HG03135 (cell line): ENCODE measurements at regions not wholly inside any gene's neighbourhood (a gene's known extent, or its start where the extent isn't known, plus 50 kb on each side); places are given as distances from the start of the nearest gene placed in this dataset.
A peak's percentile ranks its signal among the peaks of the same experiment; 100 is the strongest.

Experiments
- ATAC-seq: cut with Tn5 transposase; IDR thresholded peaks from one replicate; pipeline ENCODE4 v1.9.1; 2021; ENCODE audit warnings: mild to moderate bottlenecking, moderate library complexity; ENCODE audit not compliant: unreplicated experiment

DNA sequence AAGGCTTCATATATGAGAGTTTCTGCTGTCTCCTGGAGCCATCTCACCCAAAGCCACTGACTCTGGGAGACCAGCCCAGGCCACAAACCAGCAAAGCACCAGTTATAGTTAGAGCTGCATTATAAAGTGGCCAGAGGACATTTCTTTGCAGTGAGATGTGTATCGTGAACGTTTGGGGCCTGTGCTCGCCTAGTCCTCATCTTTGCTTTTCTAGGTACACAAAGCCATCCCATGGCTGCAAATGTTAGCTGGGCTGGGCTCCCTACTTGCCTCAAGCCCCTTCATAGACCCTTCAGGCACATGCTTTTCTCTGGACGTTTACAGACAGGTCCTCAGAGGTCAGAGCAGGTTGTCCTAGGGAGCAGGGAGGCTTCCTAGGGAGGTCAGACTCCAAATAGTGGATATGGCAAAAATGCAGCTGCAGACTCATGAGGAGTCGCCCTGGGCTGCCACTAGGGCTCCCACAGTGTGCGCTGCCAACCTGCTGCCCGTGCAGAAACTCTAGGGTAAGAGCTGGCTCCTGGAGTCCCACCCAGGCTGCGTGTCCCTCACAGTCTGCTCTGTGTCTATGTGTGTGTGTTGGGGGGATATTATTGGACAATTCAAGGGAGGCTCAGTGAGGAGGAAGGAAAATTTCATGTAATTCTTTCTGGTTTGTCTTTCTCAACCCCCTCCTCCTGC lies 141.0 kb downstream of the RPIA start:
- ATAC-seq: peak; percentile 42

DNA sequence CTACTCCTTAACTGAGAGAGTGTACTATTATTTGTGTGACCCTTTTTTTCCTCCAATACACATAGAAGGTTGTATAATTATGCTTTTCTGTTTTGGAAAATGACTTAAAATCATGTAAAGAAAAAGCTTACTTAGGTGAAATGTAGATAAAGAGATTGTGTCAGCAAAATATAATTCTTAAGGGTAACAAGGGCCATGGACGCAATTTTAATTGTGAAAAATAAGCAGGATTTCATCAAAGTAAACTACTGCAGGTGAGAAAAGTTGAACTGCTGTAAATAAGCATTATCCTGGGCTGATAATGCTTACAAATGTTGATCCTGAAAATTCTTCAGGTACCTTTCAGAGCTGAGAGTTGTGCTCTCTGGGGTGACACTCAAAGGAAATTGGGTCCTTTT lies 141.5 kb downstream of the RPIA start:
- ATAC-seq: no peak

DNA sequence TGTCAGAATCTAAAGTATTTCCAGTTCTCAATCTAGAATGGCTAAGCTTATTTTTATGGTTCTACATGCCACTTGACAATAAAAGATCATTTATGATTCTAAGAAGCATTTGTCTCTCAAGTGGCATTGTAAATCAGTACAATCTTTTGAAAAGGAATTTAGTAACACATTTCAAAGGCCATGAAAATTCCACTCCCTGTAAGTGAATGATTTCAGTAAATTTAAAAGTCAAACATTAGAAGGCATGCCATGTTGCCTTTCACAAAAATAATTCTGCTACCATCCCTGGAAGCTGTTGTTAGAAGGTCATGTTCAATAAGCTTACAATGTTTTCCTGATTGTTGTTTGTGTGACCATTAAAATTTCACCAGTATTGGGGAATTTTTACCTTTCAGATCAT lies 142.9 kb downstream of the RPIA start:
- ATAC-seq: no peak

DNA sequence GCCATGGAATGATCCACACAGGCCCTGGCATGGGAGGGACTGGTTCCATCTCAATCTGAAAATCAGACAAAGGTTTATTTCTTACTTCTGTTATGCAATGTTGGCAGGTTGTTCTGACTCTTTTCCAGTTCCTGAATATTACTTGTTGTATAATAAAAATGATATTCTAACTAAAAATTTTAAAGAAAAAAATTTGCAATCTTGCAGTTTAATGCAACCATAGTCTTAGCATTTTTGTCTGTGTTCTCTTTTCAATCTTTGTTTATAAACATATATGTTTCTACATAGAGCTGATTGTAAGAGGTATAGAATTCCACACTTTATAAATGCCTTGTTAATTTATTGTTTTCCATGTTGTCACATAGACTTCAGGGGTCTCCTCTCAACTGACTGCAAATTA lies 143.4 kb downstream of the RPIA start:
- no peak for ATAC-seq

DNA sequence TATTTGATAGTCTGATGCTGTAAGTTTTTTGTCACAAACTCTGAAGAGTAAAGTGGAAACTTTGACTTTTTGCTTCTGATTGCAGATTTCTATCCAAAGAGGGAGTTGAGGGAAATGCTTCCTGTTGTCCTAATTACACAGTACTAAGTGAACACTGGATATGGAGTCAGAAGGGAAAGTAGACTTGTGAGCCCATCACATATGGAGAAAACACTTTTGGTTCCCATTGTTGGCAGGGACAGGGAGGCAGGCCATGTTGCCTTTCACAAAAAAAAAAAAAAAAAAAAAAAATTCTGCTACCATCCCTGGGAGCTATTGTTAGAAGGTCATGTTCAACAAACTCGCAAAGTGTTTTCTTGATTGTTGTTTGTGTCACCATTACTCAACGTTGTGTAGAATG lies 144.3 kb downstream of the RPIA start:
- no peak for ATAC-seq

DNA sequence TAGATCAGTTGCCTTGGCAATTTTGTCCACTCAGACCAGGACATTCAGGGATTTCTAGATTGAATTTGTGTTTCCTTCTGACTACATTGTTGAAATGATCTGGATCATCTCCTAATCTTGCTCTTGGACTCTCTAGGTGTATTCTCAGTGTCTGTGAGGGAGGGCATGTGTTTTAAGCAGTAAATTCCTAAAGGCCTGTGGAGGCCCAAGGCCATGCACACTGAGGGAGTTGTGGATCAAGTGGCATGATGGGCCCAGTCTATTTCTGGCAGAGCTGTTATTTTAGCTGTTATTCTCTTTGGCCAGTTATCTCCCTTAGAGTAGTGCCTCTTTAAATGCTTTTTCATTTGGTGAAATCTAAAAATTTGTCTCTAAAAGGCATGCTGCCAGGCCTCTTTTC lies 144.9 kb downstream of the RPIA start:
- ATAC-seq: no peak

DNA sequence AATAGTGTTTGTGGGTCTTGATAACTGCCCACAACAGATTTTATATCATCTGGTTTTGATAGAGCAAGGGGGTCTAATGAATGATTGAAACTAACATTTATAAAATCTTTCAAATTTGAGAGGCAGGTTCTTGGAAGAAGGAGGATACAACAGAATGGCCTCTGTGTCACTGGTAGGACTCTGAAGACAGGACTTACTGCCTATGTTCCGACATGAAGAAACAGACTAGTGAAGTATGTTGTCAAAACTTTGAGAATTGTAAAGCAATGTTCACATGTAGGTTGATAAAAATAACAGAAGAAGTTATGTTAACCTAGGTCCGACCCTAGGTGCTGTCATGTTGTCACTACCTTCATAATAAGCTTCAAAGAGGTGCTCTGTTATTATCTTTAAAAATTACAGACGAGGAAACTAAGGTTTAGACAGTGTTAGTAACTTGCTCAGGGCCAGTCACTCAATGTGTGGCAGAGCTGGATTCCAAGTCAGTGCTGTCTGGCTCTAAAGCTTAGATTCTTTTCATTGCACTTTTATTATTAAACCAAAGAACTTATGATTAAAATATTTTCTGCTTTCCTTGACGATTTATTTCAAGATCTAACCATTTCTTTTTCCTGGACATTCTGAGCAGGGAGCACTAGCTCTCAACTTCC lies 146.2 kb downstream of the RPIA start:
- no peak for ATAC-seq

DNA sequence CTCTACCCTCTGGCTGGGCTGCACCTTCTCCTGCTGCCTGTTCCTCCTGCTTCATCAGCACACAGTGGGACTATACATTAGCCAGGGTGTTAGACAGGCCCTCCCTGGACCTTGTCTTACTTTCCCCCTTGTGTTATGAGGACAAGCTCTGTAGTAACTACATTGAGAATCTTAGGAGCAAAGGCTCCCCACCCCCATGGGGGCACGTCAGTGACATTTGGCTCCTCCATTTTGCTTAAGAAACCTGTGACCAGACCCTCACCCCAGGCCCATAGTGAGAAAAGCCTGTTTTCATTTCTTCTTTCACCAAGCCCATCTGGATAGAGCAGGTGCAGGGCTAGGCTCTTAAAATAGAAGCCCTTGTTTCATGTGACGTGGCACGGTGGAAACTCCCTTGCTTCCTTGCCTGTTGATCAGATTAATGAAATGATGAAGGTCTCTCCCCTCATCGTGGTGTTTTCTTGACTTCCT lies 146.7 kb downstream of the RPIA start:
- peak; percentile 80 for ATAC-seq

DNA sequence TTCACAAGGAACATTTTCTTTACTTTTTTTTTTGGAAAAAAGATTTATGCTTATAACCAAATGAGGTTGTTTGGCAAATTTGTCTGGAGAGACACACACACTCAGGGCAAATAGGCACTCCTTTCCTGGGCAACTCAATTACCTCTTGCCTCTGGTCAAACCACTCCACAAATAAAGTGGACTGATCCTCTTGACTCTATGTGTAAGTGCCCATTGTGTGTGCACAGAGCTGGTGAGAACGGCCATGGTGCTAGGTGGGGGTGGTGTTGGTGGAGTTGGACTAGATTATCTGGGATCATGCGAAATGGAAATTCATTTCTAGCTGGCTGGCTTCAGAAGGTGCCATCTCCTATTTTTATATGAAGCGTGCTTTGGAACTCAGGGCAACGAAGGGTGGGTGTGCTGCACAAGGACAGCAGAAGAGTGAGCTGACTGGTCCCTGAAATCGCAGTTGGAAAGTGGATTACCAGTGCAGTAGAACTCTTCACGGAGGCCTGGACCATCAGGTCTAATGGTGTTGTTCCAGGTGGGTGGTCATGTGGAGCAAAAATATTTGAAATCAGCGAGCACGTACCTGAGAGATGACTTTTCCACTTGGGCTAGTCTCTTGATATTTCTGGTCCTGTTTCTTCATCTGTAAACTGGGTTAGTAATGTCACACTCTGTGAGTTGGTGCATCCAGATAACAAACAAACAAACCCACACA lies 149.9 kb downstream of the RPIA start:
- ATAC-seq: no peak

DNA sequence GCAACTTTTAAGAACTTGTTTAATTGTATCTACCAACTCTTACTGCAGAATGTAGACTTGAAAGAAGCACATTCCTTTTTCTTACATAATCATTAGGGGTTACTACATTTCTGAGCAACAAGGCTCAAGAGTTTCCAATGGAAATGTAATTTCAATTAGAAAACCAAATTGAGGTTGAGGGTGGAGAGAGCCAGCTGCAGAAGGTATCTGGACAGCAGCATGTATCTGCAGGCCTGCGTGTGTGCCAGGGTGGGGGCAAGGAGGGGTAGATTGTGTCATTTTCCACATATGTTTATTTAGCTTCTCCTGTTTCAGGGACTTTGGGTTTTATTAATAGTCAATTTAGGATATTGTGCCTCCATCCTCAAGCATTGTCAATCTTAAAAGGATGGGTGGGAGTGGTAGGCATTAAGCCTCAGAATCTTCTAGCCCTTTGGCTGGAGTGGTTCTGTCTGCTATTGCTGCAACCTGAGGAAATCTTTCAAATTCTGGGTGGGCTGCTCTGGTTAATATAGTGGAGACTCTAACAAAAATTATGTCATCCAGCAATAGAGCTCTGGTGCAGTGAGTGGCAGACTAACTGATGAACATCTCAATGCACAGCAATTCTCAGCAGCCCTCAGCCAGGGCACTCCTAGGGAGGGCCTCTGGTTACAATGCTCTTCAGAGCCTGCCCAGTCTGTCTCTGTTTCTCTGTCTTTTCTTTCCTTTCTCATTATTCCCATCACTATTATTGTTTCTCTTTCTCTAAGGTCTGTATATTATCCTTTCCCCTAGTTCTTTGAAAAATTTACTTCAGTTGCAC lies 151.4 kb downstream of the RPIA start:
- no peak for ATAC-seq

DNA sequence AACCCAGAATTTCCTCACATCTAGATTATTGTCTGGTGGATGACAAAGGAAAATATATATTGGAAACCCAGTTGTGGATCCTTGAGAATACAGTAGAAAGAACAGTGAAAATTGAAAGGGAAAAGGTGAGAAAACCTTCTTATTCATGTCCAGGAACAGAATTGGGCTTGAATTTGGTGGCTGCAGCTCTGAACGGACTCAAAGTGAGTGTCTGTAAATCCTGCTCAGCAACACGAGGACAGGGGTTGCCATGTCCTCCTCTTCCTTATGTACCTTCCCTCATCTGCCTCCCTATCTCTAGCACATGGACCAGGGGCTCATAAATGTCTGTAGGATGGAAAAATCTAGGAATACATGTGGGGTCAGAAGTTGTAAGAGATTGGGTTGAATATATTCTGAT lies 152.2 kb downstream of the RPIA start:
- ATAC-seq: no peak

DNA sequence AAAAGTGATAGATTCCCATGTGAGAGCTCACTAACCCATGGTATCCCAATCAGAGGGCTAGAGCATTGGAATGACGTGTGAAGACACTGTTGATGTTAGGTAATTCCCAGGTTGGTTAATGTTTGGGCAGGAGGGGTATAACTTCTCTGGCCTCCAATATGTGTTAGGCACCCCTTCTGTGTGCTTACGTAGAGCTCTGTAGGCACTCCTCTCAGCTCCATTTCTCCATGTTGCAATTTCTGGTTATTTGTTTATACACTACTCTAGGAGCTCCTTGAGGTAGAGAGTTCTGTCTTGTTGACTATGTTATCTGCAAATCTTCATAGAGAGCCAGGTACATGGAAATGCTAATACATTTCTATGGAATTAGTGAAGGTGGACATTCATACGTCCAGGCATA lies 153.5 kb downstream of the RPIA start:
- ATAC-seq: no peak

DNA sequence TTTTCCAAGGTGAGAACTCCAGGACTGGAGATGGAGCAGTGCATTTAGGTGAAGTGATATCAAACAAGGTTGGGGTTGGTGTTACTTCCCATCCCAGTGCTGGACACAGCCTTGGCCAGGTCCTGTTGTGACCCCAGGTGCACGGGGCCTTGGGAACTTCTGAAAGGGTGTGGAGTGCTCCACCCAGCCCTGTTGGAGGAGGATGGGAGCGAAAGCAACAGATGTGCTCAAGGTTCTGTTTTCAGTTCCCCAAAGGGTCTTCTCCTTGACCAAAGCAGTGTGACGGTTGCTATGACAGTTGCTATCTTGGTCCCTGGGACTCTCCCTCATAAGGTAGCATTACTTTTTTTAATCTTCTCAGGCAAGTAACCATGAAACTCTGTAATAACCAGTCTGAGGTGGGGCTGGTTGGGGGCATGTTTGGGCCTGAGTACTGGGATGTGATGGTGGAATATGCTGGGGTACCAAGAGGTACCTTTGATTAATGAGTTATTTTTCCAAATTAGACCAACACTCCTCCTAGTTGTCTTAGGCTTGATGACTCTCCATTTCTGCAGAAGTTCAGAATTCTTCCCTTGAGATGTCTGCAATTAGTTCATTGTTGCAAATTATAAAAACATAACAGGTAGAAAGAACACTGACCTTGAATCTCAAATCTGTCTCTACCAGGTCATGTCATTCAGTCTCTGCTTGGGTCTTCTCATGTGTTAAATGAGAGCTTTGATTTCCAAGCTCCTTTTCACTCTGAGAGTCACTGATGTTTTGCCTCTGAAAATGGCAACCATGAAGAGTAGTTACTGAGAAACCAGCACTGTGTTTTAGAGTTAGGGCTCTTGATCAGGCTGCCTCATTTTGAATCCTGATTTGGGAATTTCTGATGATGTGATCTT lies 154.5 kb downstream of the RPIA start:
- ATAC-seq: peak; percentile 85

DNA sequence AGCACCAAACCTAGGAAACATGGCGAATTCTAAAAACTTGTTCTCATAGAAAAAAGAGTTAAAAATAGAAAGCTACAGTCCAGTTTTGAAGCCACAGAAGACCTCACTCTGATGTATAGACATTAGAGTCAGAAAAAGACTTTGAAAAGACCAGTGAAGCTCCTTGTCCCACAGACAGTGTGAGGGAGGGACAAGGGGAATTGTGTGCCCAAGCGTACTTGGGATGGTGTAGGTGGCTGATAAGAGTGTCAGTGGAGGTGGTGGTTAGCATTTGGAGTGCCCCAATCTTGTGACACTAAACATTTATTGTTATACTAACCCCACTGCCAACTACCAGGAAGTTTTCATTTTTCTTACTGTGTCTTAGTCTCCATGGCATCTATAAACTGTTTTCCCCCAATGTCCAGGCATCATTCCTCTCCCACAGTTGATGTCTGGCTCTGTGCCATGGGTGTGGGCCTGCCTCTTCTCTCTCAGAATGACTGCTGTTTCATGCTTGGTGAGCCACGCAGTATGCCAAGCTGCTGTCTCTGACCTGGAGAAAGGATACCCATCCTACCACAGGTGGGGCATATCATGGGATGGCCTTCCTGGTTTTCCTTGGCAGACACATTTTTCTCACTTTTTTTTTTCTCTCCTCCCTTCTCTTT lies 161.4 kb downstream of the RPIA start:
- ATAC-seq: no peak

DNA sequence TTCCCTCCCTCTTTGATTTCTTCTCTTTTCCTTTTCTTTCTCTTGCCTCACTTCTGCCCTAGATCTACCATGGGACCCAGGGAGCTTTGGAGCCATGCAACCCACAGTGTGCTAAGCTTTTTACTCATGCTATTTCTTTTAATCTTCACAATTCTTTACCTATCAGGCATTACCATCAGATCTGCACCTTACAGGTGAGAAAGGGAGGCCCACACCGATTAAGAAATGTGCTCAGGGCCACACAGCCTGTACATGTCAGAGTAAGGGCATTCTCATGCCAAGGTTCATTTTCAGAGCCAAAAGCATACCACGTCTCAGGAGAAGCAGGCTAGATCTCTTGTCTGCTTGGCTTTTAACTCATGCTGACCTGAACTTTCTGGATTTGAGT lies 161.9 kb downstream of the RPIA start:
- ATAC-seq: no peak

DNA sequence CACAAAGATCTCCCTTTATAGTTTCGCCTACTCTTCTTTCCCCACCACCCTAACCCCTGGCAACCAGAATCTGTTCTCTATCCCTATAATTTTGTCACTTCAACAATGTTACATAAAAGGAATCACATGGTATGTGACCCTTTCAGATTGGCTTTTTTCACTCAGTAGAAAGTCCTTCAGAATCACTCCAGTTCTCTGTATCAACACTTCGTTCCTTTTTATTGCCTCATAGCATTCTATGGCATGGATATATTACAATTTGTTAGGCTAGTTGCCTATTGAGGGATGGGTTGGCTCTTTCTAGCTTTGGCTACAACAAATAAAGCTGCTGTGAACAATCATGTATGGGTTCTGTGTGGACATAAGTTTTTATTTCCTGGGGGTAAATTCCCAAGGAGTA lies 163.1 kb downstream of the RPIA start:
- ATAC-seq: no peak

DNA sequence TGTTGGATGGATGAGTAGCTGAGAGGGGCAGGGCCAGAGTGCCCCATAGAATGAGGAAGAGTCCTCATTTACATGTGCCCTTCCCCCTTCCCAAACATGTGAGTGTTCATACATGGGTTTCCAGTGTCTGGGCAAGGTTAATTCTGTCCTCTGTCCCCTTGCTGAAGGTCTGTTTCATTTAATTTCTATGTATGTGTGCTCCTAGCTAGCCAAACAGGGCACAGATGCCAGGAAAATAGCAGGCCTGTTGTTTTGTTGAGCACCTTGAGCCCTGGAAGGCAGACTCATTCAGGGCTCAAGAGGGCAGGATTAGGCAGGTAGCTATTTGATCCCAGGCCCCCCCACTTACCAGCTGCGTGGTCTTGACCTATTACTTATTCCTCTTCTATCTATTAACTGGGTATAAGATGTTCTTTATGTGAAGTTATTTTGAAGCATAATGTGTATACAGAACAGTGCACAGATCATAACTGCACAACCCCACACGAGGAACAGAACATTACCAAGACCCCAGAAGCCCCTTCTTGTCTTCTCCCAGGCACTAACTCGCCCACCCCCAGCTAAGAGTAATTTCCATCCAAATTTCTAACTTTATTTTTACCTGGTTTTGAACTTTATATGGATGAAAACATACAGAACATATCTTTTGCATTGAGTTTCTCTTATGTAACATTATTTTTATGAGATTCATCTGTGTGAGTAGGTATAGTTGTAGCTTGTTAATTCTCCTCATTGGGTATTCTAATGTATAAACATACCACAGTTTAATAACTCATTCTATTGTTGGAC lies 164.3 kb downstream of the RPIA start:
- peak; percentile 34 for ATAC-seq

DNA sequence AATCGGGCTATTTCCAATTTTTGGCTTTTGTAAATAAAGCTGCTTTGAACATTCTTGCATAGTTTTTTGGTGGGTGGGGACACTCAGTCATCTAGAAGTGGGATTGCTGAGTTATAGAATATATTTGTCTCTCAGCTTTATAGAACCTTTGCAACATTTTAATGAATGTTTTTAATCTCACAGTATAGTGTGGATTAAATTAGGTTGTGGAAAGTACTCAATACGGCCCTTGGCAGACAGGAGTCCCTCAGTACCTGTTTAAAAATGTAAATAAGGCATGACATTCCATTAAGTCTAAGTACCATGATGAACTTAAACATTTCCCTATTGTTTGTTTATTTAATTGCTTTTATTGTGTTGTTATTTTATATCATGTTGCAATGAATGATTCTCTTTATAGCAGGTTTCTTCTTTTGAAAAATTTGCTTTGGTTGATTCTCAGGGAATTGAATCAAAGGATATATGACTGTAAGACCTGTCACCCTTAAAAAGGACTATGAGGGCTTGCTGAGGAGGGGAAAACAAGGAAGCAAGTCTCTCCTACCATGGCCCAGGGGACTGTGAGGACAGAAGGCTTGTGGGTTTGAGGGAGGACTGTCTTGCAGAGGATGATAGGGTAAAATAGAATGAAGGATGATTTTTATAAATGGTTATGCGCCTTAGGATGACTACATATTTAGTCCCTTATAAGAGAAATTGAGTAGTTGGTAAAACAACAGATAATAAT lies 165.1 kb downstream of the RPIA start:
- ATAC-seq: peak; percentile 7
